Effector memory CD8-positive, alpha-beta T cell (primary cell): ENCODE measurements at regions not wholly inside any gene's neighbourhood (a gene's known extent, or its start where the extent isn't known, plus 50 kb on each side); places are given as distances from the start of the nearest gene placed in this dataset.

Experiments
- ATAC-seq: fragments of 150-1000 bp; cut with Tn5 transposase; replicated peaks from 2 replicates; pipeline ENCODE4 v1.10.0; 2021; ENCODE audit warnings: mild to moderate bottlenecking, moderate library complexity
- DNase-seq, 3 experiments: peaks; one replicate each; pipeline ENCODE4 v3.0.0; 2021
- H3K27ac Mint-ChIP-seq, 2 donors: one replicate each; pipeline ENCODE4 v1.8.0; 2022; ENCODE audit warnings: mild to moderate bottlenecking in 2 of 2, mixed read lengths in 2 of 2, moderate library complexity in 2 of 2
- H3K27me3 Mint-ChIP-seq, 2 donors: one replicate each; pipeline ENCODE4 v1.8.0; 2022; ENCODE audit warnings: mixed read lengths in 2 of 2
- H3K36me3 Mint-ChIP-seq: one replicate; pipeline ENCODE4 v1.8.0; 2022; ENCODE audit warnings: mild to moderate bottlenecking, moderate library complexity, mixed read lengths; ENCODE audit not compliant: insufficient read depth
- H3K4me1 Mint-ChIP-seq, 2 donors: one replicate each; pipeline ENCODE4 v1.8.0; 2022; ENCODE audit warnings: low read depth in 2 of 2, mixed read lengths in 2 of 2
- H3K4me3 Mint-ChIP-seq, 2 donors: one replicate each; pipeline ENCODE4 v1.8.0; 2022; ENCODE audit warnings: mild to moderate bottlenecking in 2 of 2, mixed read lengths in 2 of 2, moderate library complexity in 2 of 2
- H3K9me3 Mint-ChIP-seq, 2 donors: one replicate each; pipeline ENCODE4 v1.8.0; 2022; ENCODE audit warnings: mixed read lengths in 2 of 2

DNA sequence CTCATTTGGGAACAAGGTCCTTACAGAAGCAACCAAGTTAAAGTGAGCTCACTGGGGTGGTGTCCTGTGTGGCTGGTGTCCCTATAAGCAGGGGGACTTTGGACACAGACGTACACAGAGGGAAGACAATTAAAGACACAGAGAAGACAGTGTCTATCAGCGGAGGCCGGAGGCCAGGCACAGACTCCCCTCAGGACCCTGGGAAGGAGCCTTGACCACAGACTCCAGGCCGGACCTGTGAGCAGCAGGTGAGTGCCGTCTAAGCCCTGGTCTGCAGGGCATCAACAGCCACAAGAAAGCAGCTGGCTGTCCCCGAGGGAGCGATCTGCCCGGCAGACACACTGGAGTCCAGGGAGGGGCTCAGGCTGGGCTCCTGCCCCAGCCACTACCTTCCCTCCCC lies 219.1 kb upstream of the C14orf180 start:
- H3K4me1 Mint-ChIP-seq, result peaks cover 0 to 4% of the 10 kb centered on the region in 2 donors
- peaks cover 4 to 6% of the 10 kb centered on the region in 2 donors for H3K27me3 Mint-ChIP-seq
- no peak overlapping the region for H3K4me3 Mint-ChIP-seq

DNA sequence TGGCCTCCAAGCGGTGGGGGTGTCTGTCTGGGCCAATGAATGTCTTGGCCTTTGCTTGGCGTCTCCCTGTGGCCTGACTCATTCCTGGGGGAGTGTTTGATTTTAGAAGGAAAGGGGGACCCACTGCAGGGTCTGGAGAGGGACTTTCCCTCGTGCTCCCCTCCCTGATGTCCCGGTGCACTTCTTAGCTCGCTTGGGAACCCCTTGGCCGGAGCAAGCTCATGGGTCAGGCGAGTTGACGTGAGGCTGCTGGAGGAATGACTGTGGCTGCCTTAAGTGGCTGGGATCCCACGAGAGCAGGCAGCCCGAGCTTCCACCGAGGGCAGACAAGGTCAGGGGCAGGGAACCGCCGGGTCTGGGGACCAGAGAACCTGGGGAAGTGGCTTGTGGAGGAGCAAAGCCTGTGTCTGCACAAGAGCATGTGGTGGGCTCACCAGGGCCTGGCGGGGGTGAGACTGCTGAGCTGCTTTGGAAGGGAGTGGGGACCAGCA lies 218.4 kb upstream of the C14orf180 start:
- Mint-ChIP-seq H3K9me3 (no peaks in the 10 kb centered on the region), H3K27me3 (no peaks in the 10 kb centered on the region), H3K4me3 (no peak overlapping the region), H3K36me3 (peaks cover 3% of the 10 kb centered on the region), H3K27ac (no peak overlapping the region), H3K4me1 (peaks cover 0 to 4% of the 10 kb centered on the region in 2 donors)
- no peak for DNase-seq
- no peak for ATAC-seq

More for the DNA sequence above, 219.1 kb upstream of the C14orf180 start:
- no peaks in the 10 kb centered on the region for H3K9me3 Mint-ChIP-seq
- DNase-seq (no peak), ATAC-seq (no peak)
- peak overlapping the region in 1 of 2 donors; percentile 32 for H3K27ac Mint-ChIP-seq
- peaks cover 3% of the 10 kb centered on the region for H3K36me3 Mint-ChIP-seq

DNA sequence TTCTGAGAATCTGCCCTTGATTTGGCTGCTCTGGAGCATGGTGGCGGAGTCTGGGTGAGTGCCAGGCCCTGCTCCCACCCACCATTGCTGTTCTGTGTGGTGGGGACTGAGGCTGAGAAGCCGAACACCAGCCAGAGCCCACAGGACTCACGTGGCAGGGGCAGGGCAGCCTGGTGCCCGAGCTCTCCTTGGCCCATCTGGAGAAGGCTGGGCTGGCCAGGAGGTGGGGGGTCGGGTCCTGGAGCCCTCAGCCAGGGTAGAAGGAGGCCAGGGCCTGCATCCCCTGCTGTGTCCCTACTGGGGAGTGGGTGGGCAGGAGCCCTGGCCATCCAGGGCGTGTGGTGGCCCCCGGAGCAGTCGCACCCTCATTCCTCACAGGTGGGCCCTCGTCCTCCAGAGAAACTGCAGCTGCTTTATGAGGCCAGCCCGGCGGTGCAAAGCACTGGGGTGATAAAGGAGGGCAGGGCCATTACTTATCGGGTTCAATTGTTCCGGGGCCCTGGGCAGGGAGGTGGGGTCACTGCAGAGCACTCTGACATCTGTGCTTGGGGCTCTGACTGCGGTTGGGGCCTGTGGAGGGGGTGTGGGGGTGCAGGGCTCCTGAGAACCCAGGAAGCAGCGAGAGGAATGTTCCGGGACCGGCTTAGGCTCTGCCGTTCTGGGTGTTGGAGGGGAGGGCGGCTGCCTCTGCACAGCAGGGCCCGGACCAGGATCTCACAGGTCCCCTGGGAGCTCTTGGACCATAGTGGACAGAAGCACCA lies 217.5 kb upstream of the C14orf180 start:
- ATAC-seq, result no peak
- H3K4me3 Mint-ChIP-seq, result no peak overlapping the region
- peaks cover 0 to 6% of the 10 kb centered on the region in 2 donors for H3K4me1 Mint-ChIP-seq
- no peak for DNase-seq
- no peaks in the 10 kb centered on the region for H3K27me3 Mint-ChIP-seq
- H3K36me3 Mint-ChIP-seq, result peaks cover 3% of the 10 kb centered on the region
- no peaks in the 10 kb centered on the region for H3K9me3 Mint-ChIP-seq
- no peak overlapping the region for H3K27ac Mint-ChIP-seq

DNA sequence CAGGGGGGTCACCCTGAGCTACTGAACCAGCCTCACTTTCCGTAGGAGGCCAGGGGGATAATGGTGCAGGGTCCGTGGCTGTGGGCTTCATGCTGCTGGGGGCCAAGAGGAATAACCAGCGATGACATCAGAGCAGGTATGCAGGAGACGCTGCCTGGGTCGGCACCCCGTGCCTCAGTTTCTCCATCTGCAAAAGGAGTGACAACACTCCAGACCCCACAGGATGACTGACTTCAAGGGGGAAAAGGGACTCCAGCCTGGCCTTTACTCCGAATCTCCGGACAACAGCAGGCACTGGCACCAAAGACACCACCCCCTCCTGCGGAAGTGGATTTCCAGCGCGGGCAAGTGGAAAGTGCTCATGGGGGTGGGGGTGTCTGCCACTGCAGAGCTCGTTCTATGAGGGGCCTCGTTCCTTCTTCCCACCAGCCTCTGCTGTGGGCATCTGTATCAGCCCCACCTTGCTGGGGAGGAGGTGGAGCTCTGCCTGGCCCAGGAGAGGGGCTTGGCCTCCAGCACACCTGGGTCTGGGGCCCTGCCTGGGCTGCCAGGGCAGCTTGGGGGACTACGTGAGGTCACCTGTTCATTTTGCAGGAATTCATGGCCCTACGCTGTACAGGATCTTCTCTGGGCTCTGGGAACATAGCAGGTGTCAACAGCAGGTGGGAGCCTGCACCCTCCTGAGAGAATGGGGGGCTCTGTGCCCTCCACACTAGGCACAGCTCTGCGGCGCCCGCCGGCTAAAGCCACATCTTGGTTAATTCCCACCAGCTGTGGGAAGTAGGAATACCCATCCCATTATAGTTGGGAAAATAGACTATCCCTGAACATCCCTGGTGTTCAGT lies 216.6 kb upstream of the C14orf180 start:
- Mint-ChIP-seq H3K36me3 (peaks cover 3% of the 10 kb centered on the region), H3K27ac (peak overlapping the region in 1 of 2 donors; percentile 76), H3K9me3 (no peaks in the 10 kb centered on the region), H3K4me3 (no peak overlapping the region), H3K4me1 (peaks cover 0 to 6% of the 10 kb centered on the region in 2 donors), H3K27me3 (no peaks in the 10 kb centered on the region)
- DNase-seq, result no peak
- ATAC-seq, result no peak

DNA sequence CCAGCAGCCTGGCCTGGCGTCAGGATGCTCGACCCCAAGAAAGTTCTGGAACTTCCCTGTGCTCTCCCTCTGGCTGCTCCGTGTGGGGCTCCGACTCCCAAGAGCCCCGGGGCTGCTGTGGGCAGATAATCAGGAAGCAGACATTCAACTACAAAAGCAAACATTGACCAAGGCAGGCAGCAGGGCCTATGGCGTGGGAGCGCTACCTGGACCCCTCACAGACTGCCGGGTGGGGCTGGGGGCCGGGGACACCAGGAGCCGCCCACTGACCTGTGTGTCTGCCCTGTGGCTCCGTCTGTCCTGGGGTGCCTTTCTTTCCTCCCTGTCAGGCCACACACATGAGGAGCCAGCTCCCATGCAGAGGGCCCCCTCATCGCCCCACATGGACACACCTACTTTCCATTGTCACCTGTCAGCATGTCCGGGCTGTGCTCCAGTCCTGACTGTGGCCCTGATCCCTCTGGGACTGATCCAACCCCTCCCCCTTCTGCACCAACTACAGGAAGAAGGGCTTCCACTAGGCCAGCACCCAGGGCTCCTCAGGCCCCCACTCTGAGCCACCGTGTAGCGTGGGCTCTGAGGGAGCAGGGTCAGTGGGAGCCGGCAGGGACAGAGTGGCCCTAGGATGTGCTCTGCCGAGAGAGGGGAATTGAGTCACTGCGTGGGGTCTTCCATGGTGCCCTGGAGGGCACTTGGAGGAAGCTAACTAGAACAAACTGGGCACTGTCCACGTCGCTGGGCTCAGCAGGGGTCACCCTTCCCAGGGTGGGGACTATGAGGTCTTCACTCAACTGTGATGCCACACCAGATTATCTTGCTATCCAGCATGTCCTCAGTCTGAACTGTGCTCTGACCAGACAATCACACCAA lies 215.4 kb upstream of the C14orf180 start:
- no peaks in the 10 kb centered on the region for H3K27me3 Mint-ChIP-seq
- no peaks in the 10 kb centered on the region for H3K9me3 Mint-ChIP-seq
- peaks cover 3% of the 10 kb centered on the region for H3K36me3 Mint-ChIP-seq
- ATAC-seq (no peak), DNase-seq (no peak)
- H3K4me3 Mint-ChIP-seq, result no peak overlapping the region
- peaks cover 0 to 6% of the 10 kb centered on the region in 2 donors for H3K4me1 Mint-ChIP-seq
- H3K27ac Mint-ChIP-seq, result peak overlapping the region in 1 of 2 donors; percentile 76

DNA sequence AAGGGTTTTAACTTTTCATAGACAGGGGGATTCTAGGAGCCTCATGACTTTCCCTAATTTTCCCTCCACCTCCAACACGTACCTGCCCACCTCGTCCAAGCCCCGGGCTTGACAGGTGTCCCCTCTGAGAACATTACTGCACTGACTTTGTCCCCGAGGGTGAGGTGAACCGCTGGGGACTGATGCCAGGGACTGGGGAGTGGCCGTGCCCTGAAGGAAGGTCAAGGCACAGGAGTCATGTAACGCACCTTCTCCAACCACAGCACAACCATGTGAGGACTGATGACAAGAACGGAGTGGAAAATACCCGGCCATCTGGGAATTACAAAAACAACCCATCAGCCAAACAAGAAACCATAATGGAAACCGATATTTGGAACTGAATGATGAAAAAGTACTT lies 214.7 kb upstream of the C14orf180 start:
- Mint-ChIP-seq H3K27me3 (peaks cover 0 to 5% of the 10 kb centered on the region in 2 donors), H3K4me3 (no peak overlapping the region), H3K4me1 (peaks cover 0 to 7% of the 10 kb centered on the region in 2 donors), H3K9me3 (no peaks in the 10 kb centered on the region), H3K36me3 (peaks cover 3% of the 10 kb centered on the region), H3K27ac (no peak overlapping the region)
- DNase-seq (no peak), ATAC-seq (no peak)

DNA sequence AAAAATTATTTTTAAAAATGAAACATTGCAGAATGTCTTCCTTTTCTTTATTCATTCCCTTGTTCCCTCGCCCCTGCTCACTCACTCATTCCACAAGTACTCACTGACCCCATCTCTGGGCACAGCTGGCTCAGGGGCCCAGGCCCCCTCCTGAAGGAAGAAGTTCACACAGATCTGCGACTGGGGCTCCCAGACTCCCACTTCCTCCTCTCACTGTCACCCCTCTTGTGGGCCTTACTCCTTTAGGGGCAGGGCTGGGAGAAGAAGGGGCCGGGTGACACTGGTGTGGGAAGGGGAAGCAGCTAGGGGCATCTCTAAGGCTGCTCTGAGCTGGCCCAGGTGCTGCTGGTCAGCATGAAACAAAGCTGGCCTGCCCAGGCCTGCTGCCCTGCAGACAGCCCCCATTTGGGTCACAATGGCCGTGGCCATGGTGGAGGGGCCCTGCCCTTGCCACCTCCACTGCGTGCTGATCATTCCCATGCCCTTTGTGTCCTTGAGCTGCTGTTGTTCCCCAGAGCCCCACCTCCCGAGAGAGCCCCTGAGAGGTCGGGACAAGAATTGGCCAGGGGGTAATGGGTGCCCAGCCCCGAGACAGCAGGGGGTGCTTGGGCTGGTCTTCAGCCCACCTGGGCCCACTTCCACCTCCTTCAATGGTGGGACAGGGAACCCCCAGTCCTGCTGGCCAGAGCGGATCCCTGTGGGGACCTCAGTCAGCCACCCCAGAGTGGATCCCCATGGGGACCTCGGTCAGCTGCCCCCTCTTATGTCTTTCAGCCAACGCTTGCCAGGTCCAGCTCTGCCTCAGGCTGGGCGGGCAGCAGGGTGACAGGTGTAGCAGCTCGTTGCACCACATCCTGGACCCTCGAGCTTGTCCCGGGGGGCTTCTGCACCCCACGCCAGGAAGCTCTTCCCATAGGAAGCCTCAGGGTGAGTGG lies 212.4 kb upstream of the C14orf180 start:
- DNase-seq, result no peak
- H3K27me3 Mint-ChIP-seq, result peaks cover 0 to 9% of the 10 kb centered on the region in 2 donors
- no peaks in the 10 kb centered on the region for H3K36me3 Mint-ChIP-seq
- peak overlapping the region in 1 of 2 donors; percentile 9 for H3K27ac Mint-ChIP-seq
- H3K4me3 Mint-ChIP-seq, result no peak overlapping the region
- no peaks in the 10 kb centered on the region for H3K9me3 Mint-ChIP-seq
- peaks cover 0 to 9% of the 10 kb centered on the region in 2 donors for H3K4me1 Mint-ChIP-seq
- no peak for ATAC-seq

DNA sequence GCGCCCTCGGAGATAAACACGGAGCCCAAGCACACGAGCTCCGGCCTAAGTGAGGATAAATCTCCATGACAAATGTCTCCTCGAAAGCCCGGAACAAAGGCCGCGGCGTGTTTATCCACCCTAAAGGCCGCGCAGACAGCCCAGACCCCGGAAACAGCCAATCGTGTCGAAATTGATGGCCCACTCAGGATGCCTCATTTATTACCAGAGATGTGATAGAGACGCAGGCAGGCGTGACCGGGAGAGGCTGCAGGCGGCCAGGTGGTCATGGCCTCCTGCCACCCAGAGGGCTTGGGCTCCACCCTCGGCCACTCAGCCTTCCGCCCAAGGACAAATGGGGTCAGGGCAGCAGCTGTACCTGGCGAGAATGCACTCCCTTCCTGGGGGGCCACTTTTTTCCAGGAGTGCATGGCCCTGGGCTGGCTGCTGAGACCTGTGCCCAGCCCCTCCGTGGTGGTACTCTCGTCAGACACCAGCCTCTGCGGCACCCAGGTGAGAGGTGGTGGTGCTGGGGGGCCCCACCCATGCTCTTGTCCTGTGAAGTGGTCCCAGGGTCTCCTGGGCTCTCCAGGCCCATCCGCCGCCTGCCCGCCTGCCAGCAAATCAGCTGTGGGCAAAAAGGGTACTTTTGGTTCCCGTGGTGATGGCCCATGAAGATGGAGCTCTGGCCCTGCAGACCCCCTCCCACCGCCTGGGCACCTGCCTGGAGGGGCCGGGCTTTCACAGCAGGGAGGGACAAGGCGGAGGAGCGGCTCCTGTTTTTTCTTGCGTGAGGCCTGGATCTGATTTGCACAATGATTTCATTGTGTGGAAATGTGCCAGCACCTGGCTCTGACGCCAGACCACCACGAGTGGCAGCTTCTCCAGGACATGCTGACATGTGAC lies 211.5 kb upstream of the C14orf180 start:
- Mint-ChIP-seq H3K9me3 (no peaks in the 10 kb centered on the region), H3K36me3 (no peaks in the 10 kb centered on the region), H3K27me3 (peaks cover 0 to 9% of the 10 kb centered on the region in 2 donors), H3K4me1 (peaks cover 7 to 12% of the 10 kb centered on the region in 2 donors), H3K4me3 (no peak overlapping the region), H3K27ac (no peak overlapping the region)
- DNase-seq, result no peak
- ATAC-seq, result no peak

DNA sequence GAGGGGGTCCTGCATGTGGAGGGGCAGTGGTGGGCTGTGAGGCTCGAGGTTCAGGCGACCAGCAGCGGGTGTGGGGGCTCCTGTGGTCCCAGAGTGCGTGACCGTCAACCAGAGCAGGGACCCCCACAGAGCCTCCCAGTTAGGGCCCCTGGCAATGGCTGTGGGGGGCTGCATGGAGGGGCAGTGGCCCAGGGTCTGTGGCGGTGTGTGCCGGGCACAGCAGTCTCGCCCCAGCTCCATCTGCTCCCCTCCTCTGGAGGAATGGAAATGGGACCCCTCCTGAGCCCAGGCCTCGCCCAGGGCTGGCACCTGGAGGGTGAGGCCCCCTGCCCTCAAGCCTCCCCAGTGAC lies 210.8 kb upstream of the C14orf180 start:
- no peak for ATAC-seq
- H3K27me3 Mint-ChIP-seq, result peaks cover 0 to 9% of the 10 kb centered on the region in 2 donors
- H3K4me1 Mint-ChIP-seq, result peaks cover 8 to 12% of the 10 kb centered on the region in 2 donors
- no peak for DNase-seq
- H3K4me3 Mint-ChIP-seq, result no peak overlapping the region
- H3K27ac Mint-ChIP-seq, result no peak overlapping the region
- no peaks in the 10 kb centered on the region for H3K9me3 Mint-ChIP-seq
- H3K36me3 Mint-ChIP-seq, result no peaks in the 10 kb centered on the region

DNA sequence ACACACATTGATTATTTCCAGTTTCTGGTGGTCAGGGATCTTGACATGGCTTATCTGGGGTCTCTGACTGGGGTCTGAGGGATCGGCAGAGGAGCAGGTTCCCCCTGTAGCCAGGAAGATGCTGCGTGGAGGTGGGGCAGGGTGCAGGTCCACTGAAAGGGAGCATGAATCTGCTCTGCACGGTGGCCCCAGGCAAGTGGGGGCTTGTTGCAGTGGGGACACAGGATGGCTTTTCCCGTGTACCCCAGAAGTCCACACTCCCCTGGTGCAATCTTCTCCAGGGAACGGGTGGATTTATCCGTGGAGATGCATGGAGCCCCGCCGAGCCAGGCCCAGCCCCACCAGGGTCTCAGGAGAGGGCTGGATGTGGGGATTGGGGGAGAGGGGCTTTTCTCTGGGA lies 210.4 kb upstream of the C14orf180 start:
- Mint-ChIP-seq H3K9me3 (no peaks in the 10 kb centered on the region), H3K27ac (no peak overlapping the region), H3K36me3 (no peaks in the 10 kb centered on the region), H3K4me3 (no peak overlapping the region), H3K27me3 (peaks cover 0 to 9% of the 10 kb centered on the region in 2 donors), H3K4me1 (peaks cover 8 to 10% of the 10 kb centered on the region in 2 donors)
- ATAC-seq, result no peak
- no peak for DNase-seq

DNA sequence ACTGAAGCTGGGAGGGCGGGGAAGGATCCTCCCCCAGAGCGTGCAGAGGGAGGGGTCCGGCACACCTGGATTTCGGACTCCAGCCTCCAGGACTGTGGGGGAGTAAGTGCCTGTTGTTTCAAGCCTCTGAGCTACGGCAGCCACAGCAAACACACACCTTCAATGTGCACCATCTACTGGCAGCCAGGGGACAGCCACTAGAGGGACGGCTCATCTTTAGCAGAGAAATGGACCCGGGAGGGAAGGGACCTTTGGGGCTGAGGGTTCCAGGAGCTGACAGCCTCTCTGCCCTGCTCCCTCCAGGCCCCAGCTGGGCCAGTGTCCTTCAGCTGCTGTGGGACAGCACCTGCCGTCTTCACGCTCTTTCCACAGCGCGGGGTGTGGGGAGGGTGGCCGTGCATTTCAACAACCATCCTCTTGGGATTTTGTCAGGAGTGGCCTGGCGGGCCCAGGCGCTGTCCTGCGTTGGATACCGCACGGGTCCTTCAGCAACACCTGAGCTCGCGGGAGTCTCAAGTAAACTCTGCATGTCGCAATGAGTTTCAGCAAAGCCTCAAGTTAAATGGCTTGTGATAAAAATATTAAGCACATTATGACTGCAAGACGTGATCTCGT lies 209.2 kb upstream of the C14orf180 start:
- no peaks in the 10 kb centered on the region for H3K36me3 Mint-ChIP-seq
- no peak overlapping the region for H3K4me3 Mint-ChIP-seq
- DNase-seq, result no peak
- no peaks in the 10 kb centered on the region for H3K9me3 Mint-ChIP-seq
- no peak for ATAC-seq
- H3K27ac Mint-ChIP-seq, result no peak overlapping the region
- H3K4me1 Mint-ChIP-seq, result peaks cover 8% of the 10 kb centered on the region in 2 donors
- peaks cover 0 to 9% of the 10 kb centered on the region in 2 donors for H3K27me3 Mint-ChIP-seq
